DOHH2 (cell line): ENCODE measurements at regions not wholly inside any gene's neighbourhood (a gene's known extent, or its start where the extent isn't known, plus 50 kb on each side); places are given as distances from the start of the nearest gene placed in this dataset.

Experiments used
- H3F3A ChIP-seq: fragments of 200-600 bp; sonication (generic), shearing (Covaris generic); 2 replicates; pipeline ENCODE4 v1.6.0; 2016; ENCODE audit warnings: antibody characterized with exemption, mild to moderate bottlenecking; ENCODE audit not compliant: control insufficient read depth, insufficient read depth
- H3K27ac ChIP-seq: fragments of 200-600 bp; sonication (generic); 2 replicates; pipeline ENCODE4 v1.5.1; 2014; ENCODE audit warnings: low read depth, mild to moderate bottlenecking, low read length, moderate library complexity
- H3K27me3 ChIP-seq: fragments of 200-600 bp; sonication (generic); 2 replicates; pipeline ENCODE4 v1.6.1; 2014; ENCODE audit warnings: mild to moderate bottlenecking, low read length, mixed read lengths; ENCODE audit not compliant: control insufficient read depth
- H3K36me3 ChIP-seq: fragments of 200-600 bp; sonication (generic); 2 replicates; pipeline ENCODE4 v1.6.1; 2014; ENCODE audit warnings: mild to moderate bottlenecking, low read length, moderate library complexity, mixed read lengths; ENCODE audit not compliant: control insufficient read depth
- H3K4me1 ChIP-seq: fragments of 200-600 bp; sonication (generic); 2 replicates; pipeline ENCODE4 v1.6.1; 2014; ENCODE audit warnings: mild to moderate bottlenecking, low read length, mixed read lengths; ENCODE audit not compliant: control insufficient read depth
- H3K4me2 ChIP-seq: fragments of 200-600 bp; sonication (generic); 2 replicates; pipeline ENCODE4 v1.6.0; 2014; ENCODE audit warnings: mild to moderate bottlenecking, low read length, moderate library complexity
- H3K4me3 ChIP-seq: fragments of 200-600 bp; sonication (generic); 2 replicates; pipeline ENCODE4 v1.5.1; 2014; ENCODE audit warnings: mild to moderate bottlenecking, low read length, mixed read lengths
- H3K79me2 ChIP-seq: fragments of 200-600 bp; sonication (generic); 2 replicates; pipeline ENCODE4 v1.6.1; 2014; ENCODE audit warnings: mild to moderate bottlenecking, low read length, mixed read lengths; ENCODE audit not compliant: control insufficient read depth
- H3K9me2 ChIP-seq: fragments of 200-600 bp; sonication (generic); replicated peaks from 2 replicates; pipeline ENCODE4 v1.6.1; 2014; ENCODE audit warnings: mild to moderate bottlenecking, low read length, mixed read lengths; ENCODE audit not compliant: control insufficient read depth
- H3K9me3 ChIP-seq: fragments of 200-600 bp; sonication (generic); 2 replicates; pipeline ENCODE4 v1.6.1; 2014; ENCODE audit warnings: antibody characterized with exemption, low read length, mixed read lengths; ENCODE audit not compliant: control insufficient read depth, insufficient read depth
- H4K20me1 ChIP-seq: fragments of 200-600 bp; sonication (generic); 2 replicates; pipeline ENCODE4 v1.6.0; 2014; ENCODE audit warnings: low read depth, mild to moderate bottlenecking, antibody characterized with exemption, low read length, moderate library complexity; ENCODE audit not compliant: control insufficient read depth, insufficient read depth
- CTCF ChIP-seq: fragments of 200-600 bp; sonication (generic); IDR thresholded peaks from one replicate; pipeline ENCODE4 v1.5.1; 2014; ENCODE audit warnings: antibody characterized with exemption, mild to moderate bottlenecking, low read depth, low read length; ENCODE audit not compliant: poor library complexity, severe bottlenecking
- EZH2phosphoT487 ChIP-seq: fragments of 200-600 bp; sonication (generic); IDR thresholded peaks from 2 replicates; pipeline ENCODE4 v1.6.1; 2017; ENCODE audit warnings: borderline replicate concordance, mild to moderate bottlenecking, antibody characterized with exemption, low read length, moderate library complexity, mixed read lengths

GRCh38 chr20:11549172-11550103, 368.3 kb upstream of the BTBD3 start:
- no peaks in the 10 kb centered on the region for H3K36me3 ChIP-seq
- no peaks in the 10 kb centered on the region for H3K79me2 ChIP-seq
- no peaks in the 10 kb centered on the region for H3F3A ChIP-seq
- H3K9me2 ChIP-seq = no peaks in the 10 kb centered on the region
- no peaks in the 10 kb centered on the region for H3K9me3 ChIP-seq
- H4K20me1 ChIP-seq = no peaks in the 10 kb centered on the region
- no peak overlapping the region for H3K27ac ChIP-seq
- H3K4me1 ChIP-seq = no peaks in the 10 kb centered on the region
- no peak overlapping the region for H3K4me2 ChIP-seq
- no peaks in the 10 kb centered on the region for H3K27me3 ChIP-seq
- TF ChIP-seq CTCF (no peak), EZH2phosphoT487 (no peak)
- no peak overlapping the region for H3K4me3 ChIP-seq

- Histone ChIP-seq H3K27me3 (no peaks in the 10 kb centered on the region), H3K27ac (no peak overlapping the region), H3K36me3 (no peaks in the 10 kb centered on the region), H3F3A (no peaks in the 10 kb centered on the region), H3K4me3 (no peak overlapping the region), H4K20me1 (no peaks in the 10 kb centered on the region), H3K4me1 (no peaks in the 10 kb centered on the region), H3K9me2 (no peaks in the 10 kb centered on the region), H3K79me2 (no peaks in the 10 kb centered on the region), H3K9me3 (no peaks in the 10 kb centered on the region), H3K4me2 (no peak overlapping the region)
- TF ChIP-seq CTCF = no peak
- TF ChIP-seq EZH2phosphoT487 = no peak
These were observed 366.9 kb upstream of the BTBD3 start for GRCh38 chr20:11550657-11551338.

GRCh38 chr20:11551479-11551878, 366.2 kb upstream of the BTBD3 start:
- H3K27ac ChIP-seq = no peak overlapping the region
- H4K20me1 ChIP-seq = no peaks in the 10 kb centered on the region
- no peaks in the 10 kb centered on the region for H3K36me3 ChIP-seq
- H3F3A ChIP-seq = no peaks in the 10 kb centered on the region
- no peak overlapping the region for H3K4me2 ChIP-seq
- TF ChIP-seq EZH2phosphoT487 (no peak), CTCF (no peak)
- H3K9me3 ChIP-seq = no peaks in the 10 kb centered on the region
- H3K4me1 ChIP-seq = no peaks in the 10 kb centered on the region
- no peaks in the 10 kb centered on the region for H3K27me3 ChIP-seq
- no peaks in the 10 kb centered on the region for H3K9me2 ChIP-seq
- H3K4me3 ChIP-seq = no peak overlapping the region
- H3K79me2 ChIP-seq = no peaks in the 10 kb centered on the region
